ENCODE measurements at regions not wholly inside any gene's neighbourhood (a gene's known extent, or its start where the extent isn't known, plus 50 kb on each side); places are given as distances from the start of the nearest gene placed in this dataset.
"Not testable (repeated sequence)": the region's sequence is repeated elsewhere in the genome, so short reads cannot be mapped to it uniquely, and the experiment has no call there.

GRCh38 chr17:74133740-74134139, 69.7 kb upstream of the RPL38 start:
- DNase-seq, result no peak

- not testable (repeated sequence) for DNase-seq
Observed at GRCh38 chr17:74134234-74134633, 69.2 kb upstream of the RPL38 start.

- no peak for DNase-seq
Observed at GRCh38 chr17:74134991-74135390, 68.5 kb upstream of the RPL38 start.

GRCh38 chr17:74135391-74136167, 67.9 kb upstream of the RPL38 start:
- DNase-seq, result no peak

GRCh38 chr17:74137416-74137815, 66.1 kb upstream of the RPL38 start:
- no peak for DNase-seq

GRCh38 chr17:74139120-74139519, 64.4 kb upstream of the RPL38 start:
- DNase-seq, result no peak

GRCh38 chr17:74140282-74140681, 63.2 kb upstream of the RPL38 start:
- no peak for DNase-seq

- DNase-seq, result no peak
Observed at GRCh38 chr17:74141612-74142011, 61.9 kb upstream of the RPL38 start.

GRCh38 chr17:74143318-74143717, 60.2 kb upstream of the RPL38 start:
- DNase-seq, result not testable (repeated sequence)

GRCh38 chr17:74145756-74146155, 57.7 kb upstream of the RPL38 start:
- DNase-seq, result no peak

- no peak for DNase-seq
Observed at GRCh38 chr17:74146196-74146595, 57.3 kb upstream of the RPL38 start.

- DNase-seq, result no peak
Observed at GRCh38 chr17:74147056-74147835, 56.2 kb upstream of the RPL38 start.

GRCh38 chr17:74147966-74148365, 55.5 kb upstream of the RPL38 start:
- no peak for DNase-seq

- no peak for DNase-seq
Observed at GRCh38 chr17:74148446-74148845, 55.0 kb upstream of the RPL38 start.

- DNase-seq, result no peak
Observed at GRCh38 chr17:74148901-74149596, 54.4 kb upstream of the RPL38 start.

GRCh38 chr17:74149597-74150427, 53.7 kb upstream of the RPL38 start:
- no peak for DNase-seq

- DNase-seq, result no peak
Observed at GRCh38 chr17:74150428-74151025, 53.0 kb upstream of the RPL38 start.

GRCh38 chr17:74151551-74152315, 51.7 kb upstream of the RPL38 start:
- DNase-seq, result no peak

GRCh38 chr17:74152591-74153455, 50.7 kb upstream of the RPL38 start:
- DNase-seq, result no peak
